Endothelial cell of umbilical vein (primary cell): ENCODE measurements at regions not wholly inside any gene's neighbourhood (a gene's known extent, or its start where the extent isn't known, plus 50 kb on each side); places are given as distances from the start of the nearest gene placed in this dataset.

ENCODE experiments used
- BruUV-seq: library from RNA; stranded (reverse); fragments of 400-500 nt; replicated peaks from 2 replicates; lab custom pipeline; 2021; lab: Mats Ljungman, UMichigan
- CTCF ChIA-PET: fragments of 300-600, 350-600 bp; sonication (Branson Sonifier 250); formaldehyde crosslinking; loops from one replicate; lab custom pipeline; 2021; ENCODE audit warnings: antibody characterized with exemption, inconsistent platforms; lab: Charles Lee
- POLR2A ChIA-PET: fragments of 300-600, 350-600 bp; sonication (Branson Sonifier 250); formaldehyde crosslinking; loops from one replicate; lab custom pipeline; 2021; ENCODE audit warnings: antibody characterized with exemption, inconsistent platforms; lab: Charles Lee
- DNase-seq: peaks from one replicate; pipeline ENCODE4 v3.0.0-alpha.2; 2011; ENCODE audit warnings: low read depth, low spot score
- FAIRE-seq: peaks from 2 replicates; lab custom pipeline; 2011; peaks lifted over from hg19 to GRCh38; lab: Jason Lieb, UNC
- H2AFZ ChIP-seq: 2 replicates; pipeline ENCODE4 v1.6.0; 2012; ENCODE audit warnings: low read depth, low read length, control low read depth, inconsistent platforms
- H3K27ac ChIP-seq: 2 replicates; pipeline ENCODE4 v1.5.1; 2011; ENCODE audit warnings: low read depth, mild to moderate bottlenecking, control low read depth, low read length, moderate library complexity; ENCODE audit not compliant: insufficient read depth
- H3K27me3 ChIP-seq, 2 experiments: 2 replicates each; pipeline versions ENCODE4 v1.6.0 to v1.6.1; 2011; ENCODE audit warnings: low read length in 2 of 2, mixed read lengths in 1 of 2; ENCODE audit not compliant: control insufficient read depth in 2 of 2, insufficient read depth in 2 of 2
- H3K36me3 ChIP-seq, 2 experiments: 2 replicates in 1 of 2; 3 replicates in 1 of 2; pipeline ENCODE4 v1.5.1; 2011; ENCODE audit warnings: low read length in 2 of 2, mild to moderate bottlenecking in 1 of 2, moderate library complexity in 1 of 2; ENCODE audit not compliant: control insufficient read depth in 2 of 2, insufficient read depth in 2 of 2; ENCODE audit errors: extremely low read depth in 1 of 2
- H3K4me1 ChIP-seq: 3 replicates; pipeline ENCODE4 v1.5.1; 2011; ENCODE audit warnings: mild to moderate bottlenecking, low read length; ENCODE audit not compliant: control insufficient read depth, insufficient read depth; ENCODE audit errors: extremely low read depth
- H3K4me2 ChIP-seq: 2 replicates; pipeline ENCODE4 v1.6.1; 2011; ENCODE audit warnings: low read length, control low read depth, mixed read lengths; ENCODE audit not compliant: insufficient read depth
- H3K4me3 ChIP-seq, 3 experiments: fragments of 200-600 bp in 1 of 3; sonication (generic), shearing (Covaris generic) in 1 of 3; replicated peaks in 1 of 3; 2 replicates each; pipeline ENCODE4 v1.5.1; 2011 to 2016; ENCODE audit warnings: control low read depth in 3 of 3, low read length in 3 of 3, mild to moderate bottlenecking in 2 of 3, inconsistent platforms in 1 of 3, low read depth in 1 of 3, moderate library complexity in 1 of 3; ENCODE audit not compliant: insufficient read depth in 1 of 3
- H3K79me2 ChIP-seq: 2 replicates; pipeline ENCODE4 v1.6.0; 2012; ENCODE audit warnings: low read length, inconsistent platforms; ENCODE audit not compliant: control insufficient read depth, insufficient read depth
- H3K9ac ChIP-seq: replicated peaks from 2 replicates; pipeline ENCODE3; 2011; ENCODE audit warnings: low read length, control low read depth; ENCODE audit not compliant: insufficient read depth; ENCODE audit errors: extremely low read depth
- H3K9me1 ChIP-seq: replicated peaks from 3 replicates; pipeline ENCODE4 v1.6.0; 2011; ENCODE audit warnings: mild to moderate bottlenecking, low read length; ENCODE audit not compliant: control insufficient read depth, insufficient read depth; ENCODE audit errors: extremely low read depth
- H3K9me3 ChIP-seq: replicated peaks from 2 replicates; pipeline ENCODE4 v1.5.1; 2012; ENCODE audit warnings: low read length, inconsistent platforms; ENCODE audit not compliant: control insufficient read depth, insufficient read depth
- H4K20me1 ChIP-seq: replicated peaks from 2 replicates; pipeline ENCODE3; 2011; ENCODE audit warnings: mild to moderate bottlenecking, low read length; ENCODE audit not compliant: control insufficient read depth, insufficient read depth; ENCODE audit errors: extremely low read depth
- EZH2 ChIP-seq: IDR thresholded peaks from 2 replicates; pipeline ENCODE4 v1.6.1; 2012; ENCODE audit warnings: borderline replicate concordance, low read depth, mild to moderate bottlenecking, moderate library complexity, low read length, inconsistent platforms; ENCODE audit not compliant: severe bottlenecking
- FOS ChIP-seq: IDR thresholded peaks from 2 replicates; pipeline ENCODE4 v1.6.1; 2011; ENCODE audit warnings: mild to moderate bottlenecking, low read length, moderate library complexity, borderline replicate concordance; ENCODE audit not compliant: insufficient read depth
- GATA2 ChIP-seq: IDR thresholded peaks from 2 replicates; pipeline ENCODE4 v1.7.0; 2011; ENCODE audit warnings: low read depth, mild to moderate bottlenecking, moderate library complexity, mixed read lengths, low read length; ENCODE audit not compliant: insufficient read length, insufficient read depth
- JUN ChIP-seq: IDR thresholded peaks from 2 replicates; pipeline ENCODE4 v1.6.1; 2011; ENCODE audit warnings: borderline replicate concordance, low read depth; ENCODE audit not compliant: insufficient read length, insufficient read depth
- MYC ChIP-seq: IDR thresholded peaks from one replicate; pipeline ENCODE4 v1.6.1; 2011; ENCODE audit warnings: mild to moderate bottlenecking, low read depth, low read length
- POLR2A ChIP-seq: IDR thresholded peaks from 2 replicates; pipeline ENCODE4 v1.6.1; 2012; ENCODE audit warnings: low read depth, mild to moderate bottlenecking, control low read depth, low read length
- POLR2AphosphoS5 ChIP-seq: IDR thresholded peaks from 2 replicates; pipeline ENCODE4 v1.6.1; 2012; ENCODE audit warnings: low read depth, mild to moderate bottlenecking, control low read depth, low read length, moderate library complexity; ENCODE audit not compliant: insufficient read depth
- dilution Hi-C: fragments of 300-500 bp; cut with MboI; formaldehyde crosslinking; loops from one replicate; pipeline ENCODE4 v1.15.0; 2019; ENCODE audit warnings: low sequenced_read_pairs; ENCODE audit not compliant: extremely low pct_ligation_motif_present
- intact Hi-C: fragments of 100-400 bp; cut with micrococcal nuclease; formaldehyde crosslinking; loops from one replicate; pipeline ENCODE4 v1.10.0; 2022
- TF ChIP-seq, protein P1 (sequence below), 2 donors: IDR thresholded peaks; 1 replicate in 1 of 2; 2 replicates in 1 of 2; pipeline ENCODE4 v1.5.1; 2011; ENCODE audit warnings: low read length in 2 of 2, mild to moderate bottlenecking in 2 of 2, moderate library complexity in 2 of 2, control low read depth in 1 of 2, inconsistent platforms in 1 of 2, low read depth in 1 of 2; ENCODE audit not compliant: insufficient read depth in 1 of 2; ENCODE audit errors: extremely low read depth in 1 of 2
- TF ChIP-seq, protein P2 (sequence below): IDR thresholded peaks from 2 replicates; pipeline ENCODE4 v1.6.1; 2011; ENCODE audit not compliant: insufficient read depth, insufficient read length

DNA sequence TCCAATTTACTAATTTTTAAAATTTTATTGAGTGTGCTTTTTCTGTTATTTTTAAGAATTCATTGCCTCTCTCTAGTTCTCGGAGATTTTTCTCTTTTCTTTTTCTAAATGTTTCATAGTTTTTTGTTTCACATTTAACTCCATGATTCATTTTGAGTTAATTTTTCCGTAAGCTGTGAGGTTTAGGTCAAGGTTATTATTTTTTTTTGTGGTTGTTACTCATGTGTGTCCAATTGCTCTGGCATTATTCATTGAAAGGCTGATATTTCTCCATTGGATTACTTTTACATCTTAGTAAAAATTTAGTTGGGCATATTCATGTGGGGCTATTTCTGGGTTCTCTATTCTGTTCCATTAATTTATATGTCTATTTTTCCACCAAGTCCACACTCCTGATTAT, 220.8 kb downstream of the MID1IP1 start:
- FAIRE-seq = no peak
- no peak overlapping the region for H3K9ac ChIP-seq
- no peaks in the 10 kb centered on the region for H3K79me2 ChIP-seq
- intact Hi-C loops (no loop called here), dilution Hi-C loops (no loop called here)
- ChIA-PET CTCF (no interaction called here), POLR2A (no interaction called here)
- H3K9me3 ChIP-seq = no peaks in the 10 kb centered on the region
- H3K4me2 ChIP-seq = no peak overlapping the region
- DNase-seq = no peak
- no peak for TF ChIP-seq POLR2A
- no peak for TF ChIP-seq POLR2AphosphoS5
- TF ChIP-seq FOS = no peak
- TF ChIP-seq JUN = no peak
- no peak for TF ChIP-seq EZH2
- TF ChIP-seq MYC = no peak
- no peak for TF ChIP-seq GATA2
- TF ChIP-seq, protein P1, sequence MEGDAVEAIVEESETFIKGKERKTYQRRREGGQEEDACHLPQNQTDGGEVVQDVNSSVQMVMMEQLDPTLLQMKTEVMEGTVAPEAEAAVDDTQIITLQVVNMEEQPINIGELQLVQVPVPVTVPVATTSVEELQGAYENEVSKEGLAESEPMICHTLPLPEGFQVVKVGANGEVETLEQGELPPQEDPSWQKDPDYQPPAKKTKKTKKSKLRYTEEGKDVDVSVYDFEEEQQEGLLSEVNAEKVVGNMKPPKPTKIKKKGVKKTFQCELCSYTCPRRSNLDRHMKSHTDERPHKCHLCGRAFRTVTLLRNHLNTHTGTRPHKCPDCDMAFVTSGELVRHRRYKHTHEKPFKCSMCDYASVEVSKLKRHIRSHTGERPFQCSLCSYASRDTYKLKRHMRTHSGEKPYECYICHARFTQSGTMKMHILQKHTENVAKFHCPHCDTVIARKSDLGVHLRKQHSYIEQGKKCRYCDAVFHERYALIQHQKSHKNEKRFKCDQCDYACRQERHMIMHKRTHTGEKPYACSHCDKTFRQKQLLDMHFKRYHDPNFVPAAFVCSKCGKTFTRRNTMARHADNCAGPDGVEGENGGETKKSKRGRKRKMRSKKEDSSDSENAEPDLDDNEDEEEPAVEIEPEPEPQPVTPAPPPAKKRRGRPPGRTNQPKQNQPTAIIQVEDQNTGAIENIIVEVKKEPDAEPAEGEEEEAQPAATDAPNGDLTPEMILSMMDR (IDR thresholded peaks at IDR 0.05; ENCODE audit: extremely low read depth in 1 of 2, insufficient read depth in 1 of 2, low read depth in 1 of 2, low read length in 2 of 2) = no peak
- TF ChIP-seq, protein P2, sequence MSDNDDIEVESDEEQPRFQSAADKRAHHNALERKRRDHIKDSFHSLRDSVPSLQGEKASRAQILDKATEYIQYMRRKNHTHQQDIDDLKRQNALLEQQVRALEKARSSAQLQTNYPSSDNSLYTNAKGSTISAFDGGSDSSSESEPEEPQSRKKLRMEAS = no peak
- H2AFZ ChIP-seq = no peak overlapping the region
- H3K36me3 ChIP-seq = no peaks in the 10 kb centered on the region
- H3K27me3 ChIP-seq = no peaks in the 10 kb centered on the region
- H3K27ac ChIP-seq = no peak overlapping the region
- H3K9me1 ChIP-seq = no peaks in the 10 kb centered on the region
- no peaks in the 10 kb centered on the region for H4K20me1 ChIP-seq
- H3K4me1 ChIP-seq = no peaks in the 10 kb centered on the region
- no peak overlapping the region for H3K4me3 ChIP-seq
- BruUV-seq = no TSS peak
